HG02852 (cell line): ENCODE measurements at regions not wholly inside any gene's neighbourhood (a gene's known extent, or its start where the extent isn't known, plus 50 kb on each side); places are given as distances from the start of the nearest gene placed in this dataset.
"Not testable (repeated sequence)": the region's sequence is repeated elsewhere in the genome, so short reads cannot be mapped to it uniquely, and the experiment has no call there.

ENCODE experiments used
- ATAC-seq: cut with Tn5 transposase; IDR thresholded peaks from one replicate; pipeline ENCODE4 v1.9.1; 2021; ENCODE audit warnings: mild to moderate bottlenecking, moderate library complexity; ENCODE audit not compliant: unreplicated experiment

DNA sequence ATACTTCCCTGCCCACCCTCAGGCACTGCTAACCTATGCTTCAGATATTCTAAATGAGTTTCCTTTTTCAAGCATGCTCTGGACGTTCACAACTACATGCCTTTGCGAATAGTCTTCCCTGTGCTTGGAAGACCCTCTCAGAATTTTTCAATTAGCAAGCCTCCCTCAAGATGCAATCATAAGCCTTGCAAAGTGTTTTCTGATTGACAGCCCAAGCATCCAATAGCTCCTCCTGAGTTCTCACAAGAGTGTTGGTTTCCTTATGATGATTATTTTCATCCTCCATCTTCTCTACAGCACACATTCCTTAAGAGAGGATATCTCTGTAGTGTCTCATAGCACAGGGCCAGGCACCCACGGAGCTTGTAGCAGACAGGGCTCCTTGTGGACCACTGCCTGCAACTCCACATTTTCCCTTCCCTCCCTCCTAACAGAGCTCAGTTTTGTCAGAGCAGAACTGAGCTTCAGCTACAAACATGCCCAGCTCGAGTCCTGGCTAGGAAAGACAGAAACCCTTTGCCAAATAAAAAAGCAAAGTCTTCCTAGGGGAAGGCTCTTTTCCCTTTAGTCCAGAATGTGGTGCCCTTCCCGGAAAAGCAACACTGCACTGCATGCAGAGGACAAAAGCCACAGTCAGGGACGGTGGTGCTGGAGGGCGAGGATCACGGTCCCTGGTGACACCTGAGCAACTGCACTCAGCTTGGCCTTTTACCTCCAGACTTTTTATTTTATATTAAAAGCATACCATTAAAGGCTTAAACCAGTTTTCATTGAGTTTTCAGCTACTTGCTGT lies 819.8 kb upstream of the ID2 start:
- no peak for ATAC-seq

GRCh38 chr2:7866104-7866503 lies 815.8 kb upstream of the ID2 start:
- no peak for ATAC-seq

DNA sequence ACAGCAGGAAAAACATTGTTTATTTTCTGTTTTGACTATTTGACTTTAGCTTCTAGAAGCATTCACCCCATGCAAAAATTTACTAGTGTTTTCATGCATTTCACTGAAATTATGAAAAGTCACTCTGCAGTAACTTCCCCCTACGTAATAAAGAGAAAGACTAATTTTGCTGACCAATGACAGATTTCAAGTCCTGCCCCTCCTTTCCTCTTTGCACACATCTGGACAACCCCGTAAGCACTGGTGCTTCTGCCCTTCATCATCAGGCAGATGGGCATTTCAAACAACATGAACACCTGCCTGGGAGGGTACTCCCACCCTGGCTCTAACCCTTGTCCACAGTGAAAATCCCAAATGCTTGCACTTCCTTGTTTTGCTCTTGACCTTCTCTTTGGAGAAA lies 815.0 kb upstream of the ID2 start:
- no peak for ATAC-seq

DNA sequence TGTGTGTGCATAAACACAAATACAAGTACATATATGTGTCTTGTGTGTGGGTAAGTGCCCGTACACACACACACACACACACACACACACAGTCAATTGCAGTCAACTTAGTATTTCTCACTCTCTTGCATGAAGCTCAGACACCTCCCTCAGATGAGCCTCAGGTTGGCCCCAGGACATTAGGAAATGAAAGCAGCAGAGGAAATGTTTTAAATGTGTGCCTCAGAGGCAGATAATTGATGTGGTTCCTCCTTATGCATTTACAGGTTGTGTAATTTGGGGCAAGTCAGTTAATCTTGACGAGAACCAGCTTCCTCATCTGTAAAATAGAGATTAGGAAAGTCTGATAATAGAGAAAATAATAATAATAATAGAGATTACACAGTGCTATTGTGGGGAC lies 814.0 kb upstream of the ID2 start:
- no peak for ATAC-seq

DNA sequence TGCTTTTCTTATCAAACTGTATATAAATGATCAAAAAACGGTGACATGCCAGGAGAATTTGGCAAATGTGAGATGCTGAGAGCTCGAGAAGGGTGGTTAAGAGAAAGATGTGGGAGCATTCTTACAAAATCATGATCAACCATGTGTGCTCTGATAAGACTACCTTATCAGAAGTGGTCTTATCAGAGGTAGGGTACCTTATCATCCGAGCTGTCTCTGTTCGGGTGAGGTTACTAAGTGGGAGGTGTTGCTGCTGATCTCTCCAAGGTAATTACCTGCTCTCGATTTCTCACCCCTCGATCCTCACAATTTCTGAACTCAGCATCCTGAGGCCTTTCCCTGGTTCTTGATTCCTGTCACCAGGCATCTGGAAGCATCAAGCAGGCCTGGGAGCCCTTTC lies 813.0 kb upstream of the ID2 start:
- ATAC-seq, result no peak

GRCh38 chr2:7876445-7876844 lies 805.4 kb upstream of the ID2 start:
- not testable (repeated sequence) for ATAC-seq

DNA sequence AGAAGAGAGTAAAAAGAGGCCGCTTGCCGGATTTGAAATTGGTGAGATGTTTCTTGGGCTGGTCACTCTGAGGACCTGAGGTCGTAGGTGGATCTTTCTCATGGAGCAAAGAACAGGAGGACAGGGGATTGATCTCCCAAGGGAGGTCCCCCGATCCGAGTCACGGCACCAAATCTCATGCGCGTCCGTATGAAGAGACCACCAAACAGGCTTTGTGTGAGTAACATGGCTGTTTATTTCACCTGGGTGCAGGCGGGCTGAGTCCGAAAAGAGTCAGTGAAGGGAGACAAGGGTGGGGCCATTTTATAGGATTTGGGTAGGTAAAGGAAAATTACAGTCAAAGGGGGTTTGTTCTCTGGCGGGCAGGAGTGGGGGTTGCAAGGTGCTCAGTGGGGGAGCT lies 803.6 kb upstream of the ID2 start:
- ATAC-seq, result not testable (repeated sequence)

DNA sequence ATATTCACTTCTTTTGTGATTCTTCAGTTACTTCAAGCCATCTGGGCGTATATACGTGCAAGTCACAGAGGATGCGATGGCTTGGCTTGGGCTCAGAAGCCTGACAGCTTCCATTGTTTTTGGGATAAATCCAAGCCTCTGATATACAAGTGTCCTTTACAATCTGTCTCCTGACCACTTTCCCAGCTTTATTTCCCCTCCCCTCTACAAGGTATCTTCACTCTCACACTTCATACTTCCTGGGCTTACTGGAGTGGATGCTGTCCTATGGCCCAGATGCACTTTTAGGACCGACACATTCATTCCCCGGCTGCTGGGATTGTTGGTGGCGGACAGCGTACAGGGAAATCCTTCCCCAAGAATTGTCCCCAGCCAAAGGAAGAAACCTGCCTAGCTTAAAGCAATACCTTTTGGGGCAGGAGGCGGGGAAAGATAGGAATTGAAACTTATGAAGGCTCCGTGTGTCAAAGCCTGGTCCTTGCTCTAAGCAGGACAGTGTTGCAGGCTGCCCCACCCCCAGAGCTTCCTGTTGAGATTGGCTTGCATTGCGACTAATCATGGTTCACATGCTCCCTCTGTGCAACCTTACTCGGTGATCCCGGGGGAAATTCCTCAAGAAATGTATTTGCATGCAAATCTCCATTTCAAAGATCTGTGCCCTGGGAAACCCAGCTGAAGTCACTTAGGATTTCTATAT lies 802.9 kb upstream of the ID2 start:
- ATAC-seq, result no peak

DNA sequence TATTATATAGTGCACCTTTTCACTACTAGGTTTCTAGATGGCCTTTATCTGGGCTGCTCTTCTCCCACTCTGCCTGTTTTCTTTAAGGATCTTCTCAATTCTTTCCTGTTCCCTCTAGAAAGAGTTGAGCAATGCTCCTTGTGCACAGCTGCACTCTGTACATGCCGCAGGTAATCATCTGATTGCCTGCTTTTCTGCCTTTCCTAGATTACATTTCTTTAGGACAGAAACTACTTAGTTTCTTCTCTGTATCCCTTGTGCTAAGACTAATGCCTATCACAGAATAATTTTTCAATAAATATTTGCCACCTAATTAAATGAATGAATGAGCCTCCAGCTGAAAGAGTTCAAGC lies 802.4 kb upstream of the ID2 start:
- no peak for ATAC-seq

DNA sequence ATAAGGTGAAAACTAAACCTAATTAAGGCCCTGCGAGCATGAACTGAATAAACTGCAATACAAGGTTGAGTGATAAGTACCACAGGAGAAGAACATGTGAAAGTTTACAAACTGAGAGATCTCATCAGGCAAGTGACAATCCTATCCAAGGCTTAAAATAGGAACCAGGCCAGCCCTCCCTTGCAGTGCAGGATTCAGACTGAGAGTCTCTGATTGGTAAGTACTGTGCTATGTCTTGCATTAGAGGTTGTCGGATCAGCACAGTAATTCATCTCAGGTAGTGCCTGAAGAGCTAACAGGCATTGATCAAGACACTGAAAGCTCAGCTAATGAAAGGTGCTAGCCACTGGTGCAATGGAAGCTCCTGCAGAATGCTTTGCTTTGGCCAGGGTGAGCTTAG lies 801.7 kb upstream of the ID2 start:
- no peak for ATAC-seq

DNA sequence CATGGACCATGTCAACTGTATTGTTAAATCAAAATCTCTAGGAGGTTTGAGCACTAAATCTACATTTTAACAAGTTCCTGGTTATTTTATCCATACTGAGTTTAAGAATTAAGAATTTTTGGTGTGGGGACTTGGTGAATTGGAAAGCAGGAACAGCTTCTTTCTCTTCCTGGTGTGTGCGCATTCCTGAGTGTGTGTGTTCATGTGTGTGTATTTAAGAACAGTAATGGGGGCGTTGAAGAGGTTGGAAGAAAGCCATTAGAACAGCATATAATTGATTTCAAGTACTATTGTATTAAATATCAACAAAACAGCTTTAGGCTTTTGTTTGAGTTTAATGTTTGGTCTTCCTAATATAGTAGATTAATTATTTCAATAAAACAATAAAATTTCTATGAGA lies 801.3 kb upstream of the ID2 start:
- no peak for ATAC-seq

- ATAC-seq, result no peak
Measured at GRCh38 chr2:7881063-7881462, 800.8 kb upstream of the ID2 start.

- ATAC-seq, result peak; percentile 61
Measured at GRCh38 chr2:7881466-7881865, 800.4 kb upstream of the ID2 start.

DNA sequence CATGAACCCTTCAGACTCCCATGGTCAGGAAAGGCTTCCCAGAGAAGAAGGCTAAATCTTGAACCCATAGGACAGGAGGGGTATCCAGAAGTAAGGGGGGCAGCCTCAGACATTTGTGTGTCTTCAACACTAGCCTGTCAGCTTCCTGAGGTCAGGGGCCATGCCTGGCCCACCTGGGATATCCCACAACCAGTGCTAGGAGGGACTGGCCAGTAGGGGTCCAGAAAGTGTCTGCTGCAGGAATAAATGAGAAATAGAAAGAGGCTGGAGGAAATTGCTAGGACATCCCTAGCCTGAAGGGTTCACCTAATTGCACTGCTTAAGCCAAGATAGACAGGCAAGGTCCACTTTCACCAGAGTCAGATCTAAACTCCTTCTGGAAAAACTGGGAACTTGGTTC lies 799.6 kb upstream of the ID2 start:
- ATAC-seq, result no peak

- no peak for ATAC-seq
Measured at GRCh38 chr2:7884338-7884737, 797.5 kb upstream of the ID2 start.

DNA sequence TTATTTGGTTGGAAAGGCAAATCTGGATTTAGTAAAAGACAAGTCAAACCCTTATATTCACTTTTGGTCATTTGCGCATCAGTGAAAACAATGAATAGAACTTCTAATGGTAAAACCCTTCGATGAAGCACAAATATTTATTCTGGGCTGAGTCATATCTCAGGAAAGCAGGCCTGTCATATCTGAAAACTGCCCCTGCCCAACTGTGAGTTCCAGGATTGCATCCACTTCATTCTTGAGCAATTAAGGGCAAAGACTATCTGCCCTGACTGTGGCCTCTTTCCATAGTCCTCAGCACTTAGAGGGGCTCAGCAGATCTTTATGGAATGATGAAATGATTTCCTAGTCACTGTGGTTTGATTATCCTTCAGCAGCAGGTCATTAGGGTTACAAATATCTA lies 795.2 kb upstream of the ID2 start:
- ATAC-seq, result no peak

GRCh38 chr2:7887441-7887840 lies 794.4 kb upstream of the ID2 start:
- no peak for ATAC-seq

- ATAC-seq, result no peak
Measured at GRCh38 chr2:7888876-7889275, 793.0 kb upstream of the ID2 start.

DNA sequence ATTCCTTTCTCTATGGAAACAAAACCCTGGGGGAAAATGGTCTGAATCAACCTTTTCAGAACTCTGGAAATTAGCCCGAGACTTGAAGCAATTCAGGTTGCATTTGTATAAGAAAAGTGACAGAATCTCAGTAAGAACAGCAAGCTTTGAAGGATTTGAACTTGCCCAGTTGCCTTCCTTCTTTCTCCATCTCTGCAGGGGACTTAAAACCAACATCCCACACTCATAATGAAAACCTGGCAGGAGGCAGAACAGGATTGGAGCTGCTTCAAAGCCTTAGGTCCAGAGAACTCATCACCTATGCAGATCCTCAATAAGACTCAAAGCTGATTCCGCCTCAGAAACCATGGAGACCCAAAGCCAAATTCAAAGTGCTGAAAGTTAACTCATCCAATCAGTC lies 790.5 kb upstream of the ID2 start:
- no peak for ATAC-seq

DNA sequence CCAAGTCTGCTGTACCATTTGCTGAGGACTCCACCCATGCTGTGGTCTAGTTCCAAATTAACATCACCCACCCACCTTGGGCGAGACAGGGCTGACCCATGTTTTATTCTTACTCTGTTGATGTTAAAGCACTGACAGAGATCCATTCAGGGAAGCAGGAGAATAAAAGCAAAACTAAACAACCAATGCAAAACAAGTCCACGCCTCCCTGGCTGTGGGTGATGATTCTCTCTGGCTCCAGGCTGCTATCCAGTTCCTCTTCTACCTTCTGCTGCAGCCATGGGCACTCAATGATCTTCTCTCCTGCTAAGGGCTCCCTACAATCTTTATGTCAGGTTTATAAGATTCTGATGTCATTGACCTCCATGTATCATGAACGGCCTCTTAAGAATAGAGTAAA lies 786.6 kb upstream of the ID2 start:
- ATAC-seq, result no peak

GRCh38 chr2:7896940-7897487 lies 784.8 kb upstream of the ID2 start:
- no peak for ATAC-seq

- ATAC-seq, result no peak
Measured at GRCh38 chr2:7899241-7899640, 782.6 kb upstream of the ID2 start.
